Transverse colon (tissue), 3 donors: ENCODE measurements at regions not wholly inside any gene's neighbourhood (a gene's known extent, or its start where the extent isn't known, plus 50 kb on each side); places are given as distances from the start of the nearest gene placed in this dataset.

ENCODE experiments used
- POLR2A ChIP-seq: fragments of 450-650 bp; IDR thresholded peaks from one replicate; pipeline ENCODE4 v1.6.1; 2016; ENCODE audit warnings: antibody characterized with exemption, mild to moderate bottlenecking, moderate library complexity
- TF ChIP-seq, protein P1 (sequence below), 5 experiments: fragments of 200-600 bp in 3 of 5; fragments of 450-650 bp in 2 of 5; sonication (generic) in 3 of 5; IDR thresholded peaks; 1 replicate in 2 of 5; 2 replicates in 3 of 5; pipeline ENCODE4 v1.5.1; 2016 to 2017; ENCODE audit warnings: antibody characterized with exemption in 5 of 5, inconsistent platforms in 3 of 5, mild to moderate bottlenecking in 2 of 5, moderate library complexity in 1 of 5

DNA sequence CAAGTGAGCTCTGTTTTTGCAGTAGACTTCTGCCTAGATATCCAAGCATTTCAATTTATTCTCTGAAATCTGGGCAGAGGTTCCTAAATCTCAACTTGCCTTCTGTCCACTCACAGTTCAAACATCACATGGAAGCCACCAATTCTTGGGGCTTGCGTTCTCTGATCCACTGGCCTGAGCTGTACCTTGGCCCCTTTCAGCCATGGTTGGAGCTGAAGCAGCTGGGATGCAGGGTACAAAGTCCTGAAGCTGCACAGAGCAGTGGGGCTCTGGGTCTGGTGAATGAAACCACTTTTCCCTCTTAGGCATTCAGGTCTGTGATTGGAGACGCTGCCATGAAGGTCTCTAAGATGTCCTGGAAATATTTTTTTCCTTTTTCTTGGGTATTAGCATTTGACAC lies 137.6 kb upstream of the KDM5D start:
- TF ChIP-seq, protein P1, sequence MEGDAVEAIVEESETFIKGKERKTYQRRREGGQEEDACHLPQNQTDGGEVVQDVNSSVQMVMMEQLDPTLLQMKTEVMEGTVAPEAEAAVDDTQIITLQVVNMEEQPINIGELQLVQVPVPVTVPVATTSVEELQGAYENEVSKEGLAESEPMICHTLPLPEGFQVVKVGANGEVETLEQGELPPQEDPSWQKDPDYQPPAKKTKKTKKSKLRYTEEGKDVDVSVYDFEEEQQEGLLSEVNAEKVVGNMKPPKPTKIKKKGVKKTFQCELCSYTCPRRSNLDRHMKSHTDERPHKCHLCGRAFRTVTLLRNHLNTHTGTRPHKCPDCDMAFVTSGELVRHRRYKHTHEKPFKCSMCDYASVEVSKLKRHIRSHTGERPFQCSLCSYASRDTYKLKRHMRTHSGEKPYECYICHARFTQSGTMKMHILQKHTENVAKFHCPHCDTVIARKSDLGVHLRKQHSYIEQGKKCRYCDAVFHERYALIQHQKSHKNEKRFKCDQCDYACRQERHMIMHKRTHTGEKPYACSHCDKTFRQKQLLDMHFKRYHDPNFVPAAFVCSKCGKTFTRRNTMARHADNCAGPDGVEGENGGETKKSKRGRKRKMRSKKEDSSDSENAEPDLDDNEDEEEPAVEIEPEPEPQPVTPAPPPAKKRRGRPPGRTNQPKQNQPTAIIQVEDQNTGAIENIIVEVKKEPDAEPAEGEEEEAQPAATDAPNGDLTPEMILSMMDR (IDR thresholded peaks at IDR 0.05), result no peak
- TF ChIP-seq POLR2A, result no peak
